ENCODE measurements at regions not wholly inside any gene's neighbourhood (a gene's known extent, or its start where the extent isn't known, plus 50 kb on each side); places are given as distances from the start of the nearest gene placed in this dataset.
A peak's percentile ranks its signal among the peaks of the same experiment; 100 is the strongest.

- DNase-seq (ENCODE audit: low read depth), result no peak
- H3K4me3 ChIP-seq (ENCODE audit: low read length), result no peak overlapping the region
- TF ChIP-seq CTCF (conservative IDR thresholded peaks at IDR 0.05; ENCODE audit: low read depth, low read length), result no peak
These were observed 202.7 kb upstream of the FOXD3 start for GRCh38 chr1:63119575-63120155.

DNA sequence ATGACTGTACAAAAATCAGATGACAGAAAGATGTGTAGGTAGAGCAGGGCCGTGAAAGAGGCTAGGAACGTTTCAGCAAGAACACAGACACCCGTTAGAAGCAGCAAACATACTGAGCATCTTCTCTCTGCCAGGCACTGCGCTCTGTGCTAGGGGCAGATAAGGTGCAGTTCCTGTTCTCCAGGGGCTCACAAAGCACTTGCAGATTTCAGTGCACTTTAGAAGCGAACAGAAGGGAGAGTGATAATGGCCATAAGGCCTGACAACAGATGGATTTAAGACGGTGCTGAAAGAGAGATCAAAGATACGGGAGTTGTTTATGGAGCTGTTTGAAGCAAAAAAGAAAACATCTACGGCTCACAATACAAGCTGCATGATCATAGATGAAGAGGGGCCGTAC, 200.3 kb upstream of the FOXD3 start:
- no peak for DNase-seq (ENCODE audit: low read depth)
- no peak overlapping the region for H3K4me3 ChIP-seq (ENCODE audit: low read length)
- TF ChIP-seq CTCF (conservative IDR thresholded peaks at IDR 0.05; ENCODE audit: low read depth, low read length), result no peak

DNA sequence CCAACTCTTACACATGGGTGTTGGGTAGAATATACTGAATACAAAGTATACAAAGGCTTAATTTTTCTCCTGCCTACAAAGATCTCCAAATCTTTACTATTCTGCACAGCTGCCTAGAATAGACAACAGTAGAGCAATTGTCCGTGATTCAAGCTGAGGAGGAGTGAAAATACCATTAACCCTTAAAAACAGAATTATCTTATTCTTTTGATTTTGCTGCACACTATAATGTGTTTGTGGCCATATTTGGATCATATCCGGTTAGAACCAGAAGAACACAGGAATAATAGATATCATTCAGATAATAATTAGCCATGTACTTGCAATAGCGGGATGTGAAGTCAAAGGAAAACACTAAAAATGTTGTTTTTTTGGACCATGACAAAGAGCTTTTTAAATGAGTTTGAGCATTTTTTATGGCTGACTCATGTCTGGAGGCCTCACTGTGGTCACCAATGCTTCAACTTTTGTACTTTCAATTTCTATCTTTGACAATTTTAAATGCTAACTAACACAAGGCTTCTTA, 197.6 kb upstream of the FOXD3 start:
- peak; percentile 67 for DNase-seq (ENCODE audit: low read depth)
- no peak overlapping the region for H3K4me3 ChIP-seq (ENCODE audit: low read length)
- no peak for TF ChIP-seq CTCF (conservative IDR thresholded peaks at IDR 0.05; ENCODE audit: low read depth, low read length)

DNA sequence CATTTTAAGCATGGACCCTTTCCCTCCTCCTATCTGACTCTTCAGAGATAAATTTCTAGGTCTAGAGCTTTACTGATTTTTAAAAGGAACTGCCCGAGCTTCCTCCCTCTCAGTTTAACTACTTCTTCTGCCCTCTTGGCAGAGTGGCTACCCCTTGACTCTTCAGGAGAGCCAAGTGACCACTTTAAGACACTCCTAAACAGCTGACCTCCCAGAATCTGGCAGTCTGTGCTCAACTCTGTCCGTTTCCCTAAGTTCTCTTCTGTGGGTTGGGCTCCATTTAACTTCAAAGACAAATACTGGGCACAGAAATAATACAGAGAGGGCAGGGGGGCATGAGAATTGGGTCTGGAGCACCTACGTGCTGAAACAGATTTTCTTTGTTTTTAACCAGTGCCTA, 196.3 kb upstream of the FOXD3 start:
- no peak for DNase-seq (ENCODE audit: low read depth)
- H3K4me3 ChIP-seq (ENCODE audit: low read length), result no peak overlapping the region
- TF ChIP-seq CTCF (conservative IDR thresholded peaks at IDR 0.05; ENCODE audit: low read depth, low read length), result no peak

DNA sequence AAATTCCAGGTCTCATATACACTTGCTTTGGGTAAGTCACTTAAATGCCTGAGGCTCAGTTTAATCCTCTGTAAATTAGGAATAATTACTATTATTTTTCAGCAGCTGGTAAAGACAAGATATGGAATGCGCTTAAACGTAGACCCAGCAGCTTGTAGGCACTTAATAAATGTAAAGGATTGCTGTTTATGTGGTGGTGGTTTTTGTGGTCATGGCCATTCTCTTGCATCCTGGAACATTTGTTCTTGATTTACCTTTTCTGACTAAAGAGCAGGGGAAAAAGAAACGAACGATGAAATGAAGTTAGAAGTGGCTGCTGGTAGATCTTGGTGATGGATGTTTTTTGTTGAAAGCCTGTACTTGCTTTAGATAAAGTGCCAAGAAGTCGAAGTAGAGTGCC, 195.0 kb upstream of the FOXD3 start:
- DNase-seq (ENCODE audit: low read depth), result no peak
- no peak overlapping the region for H3K4me3 ChIP-seq (ENCODE audit: low read length)
- no peak for TF ChIP-seq CTCF (conservative IDR thresholded peaks at IDR 0.05; ENCODE audit: low read depth, low read length)

DNA sequence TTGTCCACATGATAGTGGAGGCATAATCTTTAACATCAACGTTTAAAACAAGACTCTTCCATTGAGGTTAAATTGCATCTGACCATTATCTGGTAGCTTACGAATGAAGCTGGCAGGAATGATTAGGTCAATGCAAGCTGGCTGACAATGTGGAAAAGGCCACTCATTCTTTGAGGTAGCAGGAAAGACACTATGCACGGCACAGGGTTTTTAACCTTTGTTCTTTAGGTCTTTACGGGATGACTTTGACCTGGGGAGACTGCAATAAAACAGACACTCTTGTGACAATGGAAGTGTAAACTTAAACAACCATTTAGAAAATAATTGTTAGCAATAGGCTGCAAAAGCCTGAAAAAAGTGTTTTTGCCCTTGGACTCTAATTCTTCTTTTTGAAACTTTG, 193.8 kb upstream of the FOXD3 start:
- no peak overlapping the region for H3K4me3 ChIP-seq (ENCODE audit: low read length)
- DNase-seq (ENCODE audit: low read depth), result no peak
- no peak for TF ChIP-seq CTCF (conservative IDR thresholded peaks at IDR 0.05; ENCODE audit: low read depth, low read length)

DNA sequence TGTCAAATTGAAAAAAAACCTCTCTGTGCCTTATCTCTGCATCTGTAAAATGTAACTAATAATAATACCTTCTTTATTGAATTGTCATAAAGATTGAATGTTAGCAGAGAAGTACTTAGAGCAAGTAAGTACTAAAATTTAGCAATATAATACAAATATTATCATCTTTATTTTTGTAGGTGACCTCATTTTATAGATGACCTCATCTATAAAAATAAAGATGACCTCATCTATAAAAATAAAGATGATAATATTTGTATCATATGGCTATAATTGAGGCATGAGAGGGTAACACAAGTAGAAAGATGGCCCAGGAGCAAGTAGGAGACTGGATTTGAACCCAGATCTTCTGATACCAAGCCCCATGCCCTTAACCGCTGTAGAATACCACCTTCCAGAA, 193.2 kb upstream of the FOXD3 start:
- TF ChIP-seq CTCF (conservative IDR thresholded peaks at IDR 0.05; ENCODE audit: low read depth, low read length), result no peak

More for the DNA sequence above, 193.2 kb upstream of the FOXD3 start:
- no peak for DNase-seq (ENCODE audit: low read depth)
- H3K4me3 ChIP-seq (ENCODE audit: low read length), result no peak overlapping the region
